Osteoblast (primary cell): ENCODE measurements at regions not wholly inside any gene's neighbourhood (a gene's known extent, or its start where the extent isn't known, plus 50 kb on each side); places are given as distances from the start of the nearest gene placed in this dataset.

ENCODE experiments used
- DNase-seq: peaks from one replicate; pipeline ENCODE4 v3.0.0; 2011; ENCODE audit warnings: low spot score, mixed read lengths; ENCODE audit not compliant: insufficient read length; ENCODE audit errors: missing footprints
- H2AFZ ChIP-seq: 2 replicates; pipeline ENCODE4 v1.6.0; 2011; ENCODE audit warnings: mild to moderate bottlenecking, low read length
- H3K27ac ChIP-seq: 2 replicates; pipeline ENCODE4 v1.5.1; 2011; ENCODE audit warnings: mild to moderate bottlenecking, low read depth, low read length, moderate library complexity
- H3K27me3 ChIP-seq: 2 replicates; pipeline ENCODE4 v1.6.0; 2012; ENCODE audit warnings: mild to moderate bottlenecking, control low read depth, inconsistent platforms, low read length, moderate library complexity; ENCODE audit not compliant: insufficient read depth
- H3K36me3 ChIP-seq: 2 replicates; pipeline ENCODE4 v1.5.1; 2011; ENCODE audit warnings: mild to moderate bottlenecking, low read length, control low read depth, moderate library complexity; ENCODE audit not compliant: insufficient read depth
- H3K4me1 ChIP-seq: 2 replicates; pipeline ENCODE4 v1.5.1; 2011; ENCODE audit warnings: mild to moderate bottlenecking, low read length, control low read depth, moderate library complexity; ENCODE audit not compliant: insufficient read depth
- H3K4me2 ChIP-seq: 2 replicates; pipeline ENCODE4 v1.6.0; 2011; ENCODE audit warnings: mild to moderate bottlenecking, low read length; ENCODE audit not compliant: insufficient read depth
- H3K4me3 ChIP-seq: fragments of 200-600 bp; sonication (generic); 3 replicates; pipeline ENCODE4 v1.5.1; 2012; ENCODE audit warnings: mild to moderate bottlenecking, low read length, inconsistent platforms; ENCODE audit not compliant: insufficient read depth
- H3K79me2 ChIP-seq: 2 replicates; pipeline ENCODE4 v1.6.0; 2012; ENCODE audit warnings: mild to moderate bottlenecking, low read length, control low read depth, inconsistent platforms; ENCODE audit not compliant: insufficient read depth
- H3K9me3 ChIP-seq: 2 replicates; pipeline ENCODE4 v1.5.1; 2011; ENCODE audit warnings: low read depth, low read length, control low read depth
- H4K20me1 ChIP-seq: 2 replicates; pipeline ENCODE4 v1.6.0; 2012; ENCODE audit warnings: mild to moderate bottlenecking, low read length, control low read depth; ENCODE audit not compliant: insufficient read depth
- TF ChIP-seq, protein P1 (sequence below): IDR thresholded peaks from 2 replicates; pipeline ENCODE4 v1.5.1; 2011; ENCODE audit warnings: mild to moderate bottlenecking, low read depth, low read length, moderate library complexity; ENCODE audit errors: extremely low read depth

DNA sequence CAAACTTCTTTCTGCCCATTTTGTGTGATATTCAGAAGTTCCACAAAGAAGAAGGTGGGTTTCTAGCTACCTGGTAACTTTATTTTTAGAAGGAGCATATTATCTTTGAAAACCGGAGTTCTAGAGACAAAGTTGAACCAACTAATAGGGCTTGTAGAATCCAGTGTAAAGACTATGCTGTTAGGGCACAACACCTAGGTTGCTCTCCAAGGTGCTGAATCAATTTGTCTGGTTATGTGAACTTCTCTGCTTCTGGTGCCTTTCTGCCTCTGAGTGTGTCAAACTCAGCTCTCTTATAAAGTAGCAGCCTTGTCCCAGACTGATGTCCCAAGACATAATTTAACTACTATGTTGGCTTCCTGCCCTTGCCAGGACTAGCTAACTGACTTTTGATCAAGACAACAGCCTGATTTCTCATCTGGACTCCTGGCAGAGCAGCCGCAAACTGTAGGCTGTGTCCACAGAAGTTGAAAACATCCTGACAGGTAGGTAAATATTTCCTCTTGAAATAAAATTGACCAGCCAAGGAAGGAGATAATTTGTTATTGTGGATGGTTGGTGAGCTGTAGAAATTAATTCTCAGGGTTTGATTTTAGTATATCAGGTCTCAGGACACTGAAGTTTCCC is 119.4 kb downstream of the CYRIA start:
- Histone ChIP-seq H3K79me2 (no peaks in the 10 kb centered on the region), H3K4me2 (no peak overlapping the region), H3K27ac (no peak overlapping the region), H2AFZ (no peak overlapping the region), H4K20me1 (no peaks in the 10 kb centered on the region), H3K4me3 (no peak overlapping the region), H3K36me3 (no peaks in the 10 kb centered on the region), H3K27me3 (no peaks in the 10 kb centered on the region), H3K4me1 (no peaks in the 10 kb centered on the region), H3K9me3 (no peaks in the 10 kb centered on the region)
- TF ChIP-seq, protein P1, sequence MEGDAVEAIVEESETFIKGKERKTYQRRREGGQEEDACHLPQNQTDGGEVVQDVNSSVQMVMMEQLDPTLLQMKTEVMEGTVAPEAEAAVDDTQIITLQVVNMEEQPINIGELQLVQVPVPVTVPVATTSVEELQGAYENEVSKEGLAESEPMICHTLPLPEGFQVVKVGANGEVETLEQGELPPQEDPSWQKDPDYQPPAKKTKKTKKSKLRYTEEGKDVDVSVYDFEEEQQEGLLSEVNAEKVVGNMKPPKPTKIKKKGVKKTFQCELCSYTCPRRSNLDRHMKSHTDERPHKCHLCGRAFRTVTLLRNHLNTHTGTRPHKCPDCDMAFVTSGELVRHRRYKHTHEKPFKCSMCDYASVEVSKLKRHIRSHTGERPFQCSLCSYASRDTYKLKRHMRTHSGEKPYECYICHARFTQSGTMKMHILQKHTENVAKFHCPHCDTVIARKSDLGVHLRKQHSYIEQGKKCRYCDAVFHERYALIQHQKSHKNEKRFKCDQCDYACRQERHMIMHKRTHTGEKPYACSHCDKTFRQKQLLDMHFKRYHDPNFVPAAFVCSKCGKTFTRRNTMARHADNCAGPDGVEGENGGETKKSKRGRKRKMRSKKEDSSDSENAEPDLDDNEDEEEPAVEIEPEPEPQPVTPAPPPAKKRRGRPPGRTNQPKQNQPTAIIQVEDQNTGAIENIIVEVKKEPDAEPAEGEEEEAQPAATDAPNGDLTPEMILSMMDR: no peak
- no peak for DNase-seq

DNA sequence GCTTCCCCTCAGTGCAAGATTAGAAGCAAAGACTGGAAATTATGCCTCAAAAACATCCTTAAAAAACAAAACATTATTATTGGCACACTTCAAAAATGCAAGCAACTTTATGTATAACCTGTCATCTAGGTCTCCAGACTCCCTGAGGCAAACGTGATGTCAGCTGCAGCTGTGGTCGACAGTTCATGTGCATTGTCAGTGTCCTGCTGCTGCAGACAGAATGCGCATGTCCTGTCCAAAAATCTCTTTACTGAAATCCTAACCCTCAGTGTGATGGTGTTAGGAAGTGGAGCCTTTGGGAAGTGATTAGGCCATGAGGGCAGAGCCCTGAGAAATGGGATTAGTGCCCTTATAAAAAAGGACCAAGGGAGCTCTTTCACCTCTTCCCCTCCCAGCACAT is 126.9 kb downstream of the CYRIA start:
- DNase-seq: no peak
- H2AFZ ChIP-seq: no peak overlapping the region
- no peaks in the 10 kb centered on the region for H3K36me3 ChIP-seq
- TF ChIP-seq, protein P1: no peak
- no peaks in the 10 kb centered on the region for H3K4me1 ChIP-seq
- no peaks in the 10 kb centered on the region for H3K9me3 ChIP-seq
- no peak overlapping the region for H3K4me3 ChIP-seq
- no peak overlapping the region for H3K27ac ChIP-seq
- no peaks in the 10 kb centered on the region for H3K27me3 ChIP-seq
- H4K20me1 ChIP-seq: no peaks in the 10 kb centered on the region
- no peaks in the 10 kb centered on the region for H3K79me2 ChIP-seq
- no peak overlapping the region for H3K4me2 ChIP-seq

DNA sequence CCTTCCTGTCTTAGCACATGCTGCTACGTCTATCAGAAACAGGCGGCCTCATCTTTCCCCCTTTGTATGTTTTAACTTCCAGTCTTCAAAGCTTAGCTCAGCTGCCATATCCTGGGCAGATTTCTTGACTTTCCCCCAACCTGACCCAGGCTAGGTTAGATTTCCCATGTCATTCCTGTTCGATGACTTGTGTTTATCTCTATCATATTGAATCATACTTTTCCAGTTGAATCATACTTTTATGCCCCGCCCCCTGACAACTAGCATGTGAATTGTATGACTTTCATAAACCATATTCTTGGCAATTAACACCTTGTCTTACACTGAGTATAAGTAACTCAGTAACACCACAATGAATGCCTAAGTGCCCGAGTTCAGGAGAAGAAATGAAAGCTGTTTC is 128.3 kb downstream of the CYRIA start:
- DNase-seq: no peak
- Histone ChIP-seq H4K20me1 (no peaks in the 10 kb centered on the region), H2AFZ (no peak overlapping the region), H3K4me3 (no peak overlapping the region), H3K9me3 (no peaks in the 10 kb centered on the region), H3K36me3 (no peaks in the 10 kb centered on the region), H3K27me3 (no peaks in the 10 kb centered on the region), H3K79me2 (no peaks in the 10 kb centered on the region), H3K4me2 (no peak overlapping the region), H3K4me1 (no peaks in the 10 kb centered on the region), H3K27ac (no peak overlapping the region)
- TF ChIP-seq, protein P1: no peak

GRCh38 chr2:16526193-16526592 is 139.4 kb downstream of the CYRIA start:
- Histone ChIP-seq H3K4me1 (no peaks in the 10 kb centered on the region), H3K27me3 (no peaks in the 10 kb centered on the region), H3K9me3 (no peaks in the 10 kb centered on the region), H3K79me2 (no peaks in the 10 kb centered on the region), H4K20me1 (no peaks in the 10 kb centered on the region), H3K4me2 (no peak overlapping the region), H3K36me3 (no peaks in the 10 kb centered on the region), H3K27ac (no peak overlapping the region), H2AFZ (no peak overlapping the region), H3K4me3 (no peak overlapping the region)
- TF ChIP-seq, protein P1: no peak
- no peak for DNase-seq
